Large intestine (tissue), 3 donors: ENCODE measurements at regions not wholly inside any gene's neighbourhood (a gene's known extent, or its start where the extent isn't known, plus 50 kb on each side); places are given as distances from the start of the nearest gene placed in this dataset.
"Not testable (repeated sequence)": the region's sequence is repeated elsewhere in the genome, so short reads cannot be mapped to it uniquely, and the experiment has no call there.

Experiments used
- DNase-seq, 2 donors: peaks; one replicate each; pipeline versions ENCODE4 v3.0.0 to v3.0.0-alpha.2; 2013
- H3K27ac ChIP-seq: one replicate; pipeline ENCODE4 v1.5.1; 2013; ENCODE audit warnings: low read length
- H3K27me3 ChIP-seq: 2 replicates; pipeline ENCODE4 v1.6.1; 2013; ENCODE audit warnings: low read length; ENCODE audit not compliant: control insufficient read depth, insufficient read depth
- H3K36me3 ChIP-seq: 2 replicates; pipeline ENCODE4 v1.6.1; 2013; ENCODE audit warnings: low read length; ENCODE audit not compliant: control insufficient read depth, insufficient read depth
- H3K4me1 ChIP-seq: one replicate; pipeline ENCODE4 v1.6.1; 2013; ENCODE audit warnings: low read length; ENCODE audit not compliant: control insufficient read depth, insufficient read depth
- H3K4me3 ChIP-seq: one replicate; pipeline ENCODE4 v1.5.1; 2013; ENCODE audit warnings: low read length
- H3K9me3 ChIP-seq: one replicate; pipeline ENCODE4 v1.6.1; 2013; ENCODE audit warnings: mild to moderate bottlenecking, low read depth, low read length, moderate library complexity; ENCODE audit not compliant: control insufficient read depth
- WGBS: methylation state at CpG from one replicate; pipeline ENCODE4 v1.1.5; 2013; ENCODE audit warnings: low lambda C conversion rate; ENCODE audit not compliant: insufficient coverage; 5-methylcytosine and 5-hydroxymethylcytosine counted together

DNA sequence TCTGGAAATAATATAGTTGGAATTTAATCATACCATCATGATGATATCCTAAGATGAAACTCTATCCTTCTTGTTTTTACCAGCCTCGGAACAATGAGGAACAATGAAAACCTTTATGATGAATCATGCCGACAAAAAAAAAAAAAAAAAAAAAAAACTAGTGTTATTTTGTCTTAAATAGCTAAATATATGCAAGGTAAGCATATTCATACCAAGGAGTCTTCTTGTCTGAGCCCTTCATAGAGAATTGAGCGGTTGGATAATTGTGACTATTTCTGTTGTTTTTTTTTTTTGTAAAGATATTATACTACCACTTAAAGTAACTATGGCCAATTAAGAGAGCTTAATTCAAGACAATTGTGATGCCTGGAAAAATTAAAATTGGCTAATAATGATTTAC is 244.0 kb upstream of the PCDH9 start:
- Histone ChIP-seq H3K36me3 (no peaks in the 10 kb centered on the region), H3K27ac (no peak overlapping the region), H3K27me3 (no peaks in the 10 kb centered on the region), H3K4me1 (no peaks in the 10 kb centered on the region), H3K9me3 (peaks cover under 1% of the 10 kb centered on the region), H3K4me3 (no peak overlapping the region)
- DNase-seq: no peak
- WGBS: 94% methylated on average over 2 of the region's 3 CpGs

DNA sequence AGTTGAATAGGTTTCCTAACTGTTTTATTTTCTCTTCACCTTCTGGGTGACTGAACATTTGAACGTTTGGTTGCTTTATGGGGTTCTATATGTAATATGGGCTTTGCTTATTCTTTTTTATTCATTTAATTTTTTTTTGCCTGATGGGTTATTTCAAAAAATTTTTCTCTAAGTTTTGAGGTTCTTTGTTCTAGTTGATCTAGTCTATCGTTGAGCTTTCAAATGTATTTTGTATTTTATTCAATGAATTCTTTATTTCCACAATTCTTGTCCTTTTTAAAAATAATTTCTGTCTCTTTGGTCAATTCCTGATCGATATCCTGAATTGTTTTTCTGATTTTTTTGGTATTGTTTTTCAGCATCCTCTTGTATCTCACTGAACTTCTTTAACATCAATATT is 239.5 kb upstream of the PCDH9 start:
- H3K27me3 ChIP-seq: no peaks in the 10 kb centered on the region
- H3K4me1 ChIP-seq: no peaks in the 10 kb centered on the region
- peaks cover 8% of the 10 kb centered on the region for H3K9me3 ChIP-seq
- no peak overlapping the region for H3K4me3 ChIP-seq
- 94% methylated on average over 3 of the region's 3 CpGs for WGBS
- no peak for DNase-seq
- no peaks in the 10 kb centered on the region for H3K36me3 ChIP-seq
- H3K27ac ChIP-seq: no peak overlapping the region

DNA sequence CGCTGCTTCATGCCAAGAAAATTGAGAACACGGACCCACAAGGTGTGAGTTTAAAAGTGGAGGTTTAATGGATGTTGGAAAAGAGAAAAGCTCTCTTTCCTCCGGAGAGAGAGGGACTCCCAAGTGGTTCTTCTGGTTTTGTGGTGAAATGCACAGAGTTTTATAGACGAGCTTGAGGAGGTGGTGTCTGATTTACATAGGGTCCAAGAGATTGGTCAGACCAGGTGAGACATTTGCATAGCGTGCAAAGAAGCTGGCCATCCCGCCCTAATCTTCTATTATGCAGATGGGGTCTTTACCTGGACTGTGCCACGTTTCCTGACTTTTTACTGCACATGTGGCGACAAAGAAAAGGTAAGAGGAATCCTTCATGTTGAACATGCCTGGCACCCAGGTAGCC is 236.4 kb upstream of the PCDH9 start:
- Histone ChIP-seq H3K27me3 (no peaks in the 10 kb centered on the region), H3K9me3 (peaks cover 8% of the 10 kb centered on the region), H3K27ac (no peak overlapping the region), H3K4me1 (no peaks in the 10 kb centered on the region), H3K36me3 (no peaks in the 10 kb centered on the region), H3K4me3 (no peak overlapping the region)
- no peak for DNase-seq
- WGBS: 80% methylated on average over 1 of the region's 8 CpGs

DNA sequence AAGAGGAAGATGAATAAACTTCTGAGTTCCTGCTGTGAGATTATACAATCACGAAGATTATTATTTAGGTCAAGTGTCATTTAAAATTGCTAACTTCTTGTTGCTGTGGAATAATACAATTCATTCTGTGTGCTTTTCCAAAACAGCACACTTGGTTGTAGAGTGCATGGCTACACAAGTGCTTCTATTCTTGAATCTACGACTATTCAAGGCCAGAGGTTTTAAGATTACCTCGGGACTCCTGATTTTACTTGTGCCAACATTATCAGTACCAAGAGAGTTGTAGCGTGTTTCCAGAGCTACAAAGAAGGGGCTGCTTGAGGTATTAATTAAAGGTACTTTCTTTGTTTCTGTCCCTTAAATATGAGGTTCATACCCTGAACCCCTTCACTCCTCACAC is 234.0 kb upstream of the PCDH9 start:
- no CpG with 5 or more reads among the region's 4 CpGs for WGBS

DNA sequence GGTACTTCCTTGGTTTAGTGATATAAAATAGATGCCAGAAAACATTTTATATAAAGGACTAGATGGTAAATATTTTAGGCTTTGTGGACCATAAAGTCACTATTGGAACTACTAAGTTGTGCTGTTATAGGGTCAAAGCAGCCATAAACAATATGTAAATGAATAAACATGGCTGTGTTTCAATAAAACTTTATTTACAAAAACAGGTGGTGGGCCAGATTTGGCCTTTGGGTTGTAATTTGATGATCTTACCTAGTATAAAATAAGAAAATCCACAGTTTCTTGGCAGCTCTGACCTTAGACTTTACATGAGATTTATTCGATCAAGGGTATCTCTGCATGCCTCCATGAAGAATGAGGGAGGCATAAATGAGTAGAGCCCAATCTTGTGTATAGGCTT is 232.0 kb upstream of the PCDH9 start:
- H3K27me3 ChIP-seq: no peaks in the 10 kb centered on the region
- no peak for DNase-seq
- WGBS: no CpG with 5 or more reads among the region's 1 CpG
- no peaks in the 10 kb centered on the region for H3K9me3 ChIP-seq
- H3K36me3 ChIP-seq: no peaks in the 10 kb centered on the region
- no peaks in the 10 kb centered on the region for H3K4me1 ChIP-seq
- H3K4me3 ChIP-seq: no peak overlapping the region
- no peak overlapping the region for H3K27ac ChIP-seq

More for the DNA sequence above, 234.0 kb upstream of the PCDH9 start:
- no peak overlapping the region for H3K27ac ChIP-seq
- H3K9me3 ChIP-seq: peaks cover 8% of the 10 kb centered on the region
- H3K36me3 ChIP-seq: no peaks in the 10 kb centered on the region
- no peaks in the 10 kb centered on the region for H3K27me3 ChIP-seq
- H3K4me3 ChIP-seq: no peak overlapping the region
- no peaks in the 10 kb centered on the region for H3K4me1 ChIP-seq
- DNase-seq: no peak

DNA sequence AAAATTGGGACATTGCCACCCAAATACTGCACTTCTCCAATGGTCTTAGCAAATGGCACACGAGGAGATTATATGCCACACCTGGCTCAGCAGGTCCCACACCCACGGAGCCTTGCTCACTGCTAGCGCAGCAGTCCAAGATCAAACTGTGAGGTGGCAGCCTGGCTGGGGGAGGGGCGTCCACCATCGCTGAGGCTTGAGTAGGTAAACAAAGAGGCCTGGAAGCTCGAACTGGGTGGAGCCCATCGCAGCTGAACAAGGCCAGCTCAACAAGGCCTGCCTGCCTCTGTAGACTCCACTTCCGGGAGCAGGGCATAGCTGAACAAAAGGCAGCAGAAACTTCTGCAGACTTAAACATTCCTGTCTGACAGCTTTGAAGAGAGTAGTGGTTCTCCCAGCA is 222.4 kb upstream of the PCDH9 start:
- no CpG with 5 or more reads among the region's 8 CpGs for WGBS
- DNase-seq, H3K4me3 ChIP-seq, H3K36me3 ChIP-seq, H3K9me3 ChIP-seq, H3K27me3 ChIP-seq, H3K27ac ChIP-seq, H3K4me1 ChIP-seq: not testable (repeated sequence)

DNA sequence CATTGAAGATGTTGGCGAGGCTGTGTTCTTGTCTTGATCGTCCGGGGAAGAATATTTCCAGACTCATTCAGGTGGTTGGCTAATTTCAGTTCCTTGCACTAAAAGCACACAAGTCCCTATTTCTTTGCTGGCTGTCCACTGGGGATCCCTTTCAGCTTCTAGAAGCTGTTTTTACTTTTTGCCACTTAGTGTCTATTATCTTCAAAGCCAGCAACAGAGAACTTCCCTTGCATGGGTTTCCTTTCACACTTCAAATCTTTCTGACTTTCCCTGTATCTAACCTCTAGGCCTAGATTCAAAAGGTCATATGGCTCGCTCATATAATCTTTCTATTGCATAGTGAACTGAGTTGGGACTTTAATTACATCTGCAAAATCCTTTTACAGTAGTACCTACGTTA is 215.3 kb upstream of the PCDH9 start:
- WGBS: 80% methylated on average over 1 of the region's 5 CpGs
- H3K4me3 ChIP-seq: no peak overlapping the region
- DNase-seq: no peak
- no peaks in the 10 kb centered on the region for H3K36me3 ChIP-seq
- no peaks in the 10 kb centered on the region for H3K9me3 ChIP-seq
- no peaks in the 10 kb centered on the region for H3K27me3 ChIP-seq
- no peaks in the 10 kb centered on the region for H3K4me1 ChIP-seq
- no peak overlapping the region for H3K27ac ChIP-seq

DNA sequence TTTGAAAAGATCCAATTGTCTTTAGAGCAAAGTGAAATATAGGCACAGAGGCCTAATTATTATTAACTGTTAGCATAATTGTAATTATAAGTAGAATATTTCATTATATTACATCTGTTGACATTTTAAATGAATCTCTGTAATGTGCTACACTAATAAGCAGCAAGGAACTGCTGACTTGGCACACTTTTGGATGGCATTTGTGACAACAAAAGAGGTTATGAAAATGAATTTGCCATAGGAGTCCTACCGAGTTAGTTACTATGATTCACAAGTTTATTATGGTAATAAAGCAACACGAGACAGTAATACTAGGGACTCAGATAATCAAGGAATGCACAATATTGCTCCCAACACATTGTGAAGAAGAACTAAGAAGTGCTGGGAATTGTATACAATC is 213.8 kb upstream of the PCDH9 start:
- no peaks in the 10 kb centered on the region for H3K27me3 ChIP-seq
- WGBS: no CpG with 5 or more reads among the region's 2 CpGs
- no peaks in the 10 kb centered on the region for H3K36me3 ChIP-seq

DNA sequence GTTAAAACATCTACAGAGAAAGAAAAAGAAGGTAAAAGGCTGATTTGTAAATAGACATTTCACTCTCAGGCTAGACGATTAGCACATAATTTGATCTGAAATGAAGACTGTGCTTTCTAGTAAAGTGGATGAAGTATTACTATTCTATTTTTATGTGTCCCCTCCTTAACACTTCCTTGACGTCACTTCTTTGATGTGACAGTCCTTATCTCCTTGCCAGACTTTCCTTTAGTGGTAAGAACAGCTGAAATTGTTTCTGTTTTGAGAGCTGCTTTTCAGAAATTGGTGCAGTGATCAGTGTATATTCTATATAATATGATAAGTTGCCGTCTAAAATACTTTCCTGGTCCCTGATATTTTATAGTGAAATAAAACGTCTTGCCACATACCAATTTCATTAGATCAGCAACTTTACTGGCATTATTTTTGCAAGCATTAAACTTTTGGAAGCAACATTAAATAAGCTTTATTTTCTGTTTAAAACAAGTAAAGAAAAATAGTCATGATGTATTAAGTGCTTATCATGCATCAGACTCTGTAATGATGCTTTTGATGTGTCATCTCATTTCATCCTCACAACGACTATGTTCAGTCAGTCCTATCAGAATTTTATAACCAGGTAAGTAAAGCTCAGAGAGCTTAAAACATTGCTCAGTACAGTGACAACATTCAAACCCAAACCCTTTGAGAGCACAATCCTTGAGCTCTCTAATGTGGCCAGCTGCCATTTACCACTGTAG is 210.3 kb upstream of the PCDH9 start:
- Histone ChIP-seq H3K9me3 (no peaks in the 10 kb centered on the region), H3K4me3 (no peak overlapping the region), H3K36me3 (no peaks in the 10 kb centered on the region), H3K27ac (no peak overlapping the region), H3K4me1 (no peaks in the 10 kb centered on the region), H3K27me3 (no peaks in the 10 kb centered on the region)
- DNase-seq: no peak
- WGBS: 40% methylated on average over 1 of the region's 5 CpGs

More for the DNA sequence above, 213.8 kb upstream of the PCDH9 start:
- no peak for DNase-seq
- Histone ChIP-seq H3K4me3 (no peak overlapping the region), H3K4me1 (no peaks in the 10 kb centered on the region), H3K9me3 (no peaks in the 10 kb centered on the region), H3K27ac (no peak overlapping the region)

DNA sequence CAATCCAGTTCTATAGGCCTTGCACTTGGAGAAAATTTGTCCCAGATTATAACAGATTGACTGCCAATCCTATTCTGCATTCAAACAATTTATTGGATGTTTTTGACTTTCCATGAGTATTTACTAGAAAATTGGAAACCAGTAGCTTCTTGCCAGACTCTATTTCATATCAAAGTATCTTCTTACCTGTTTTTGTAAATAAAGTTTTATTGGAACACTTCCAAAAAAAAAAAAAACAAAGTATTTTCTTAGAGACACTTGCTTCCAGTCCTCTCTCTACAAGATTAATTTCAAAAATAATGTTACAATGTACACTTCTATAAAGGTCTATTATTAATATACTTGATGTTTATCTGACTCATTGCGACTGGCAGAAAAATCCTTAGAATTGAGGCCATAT is 209.2 kb upstream of the PCDH9 start:
- no peak for DNase-seq
- H3K27ac ChIP-seq: no peak overlapping the region
- WGBS: no CpG with 5 or more reads among the region's 1 CpG
- H3K9me3 ChIP-seq: no peaks in the 10 kb centered on the region
- no peaks in the 10 kb centered on the region for H3K4me1 ChIP-seq
- H3K36me3 ChIP-seq: no peaks in the 10 kb centered on the region
- H3K4me3 ChIP-seq: no peak overlapping the region
- H3K27me3 ChIP-seq: no peaks in the 10 kb centered on the region

DNA sequence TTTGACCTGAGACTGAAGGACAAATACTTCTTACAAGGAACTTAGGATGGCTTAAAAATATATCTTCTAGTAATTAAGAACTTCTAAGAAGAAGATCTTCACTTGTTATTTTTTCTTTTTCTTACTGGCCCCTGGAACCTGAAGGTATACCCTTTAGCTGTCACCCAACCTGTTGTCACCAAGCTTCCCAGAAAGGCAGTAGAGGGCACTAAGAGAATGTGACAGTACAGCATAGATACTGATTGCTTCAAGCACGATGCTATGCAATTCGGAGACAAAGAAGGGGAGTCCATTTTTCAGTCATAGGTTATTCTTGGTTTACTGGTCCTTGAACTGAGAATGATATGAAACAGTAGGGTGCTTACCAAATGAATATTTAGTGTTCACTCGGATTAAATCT is 208.3 kb upstream of the PCDH9 start:
- DNase-seq: no peak
- 100% methylated on average over 1 of the region's 3 CpGs for WGBS
- H3K27ac ChIP-seq: no peak overlapping the region
- no peaks in the 10 kb centered on the region for H3K36me3 ChIP-seq
- H3K27me3 ChIP-seq: no peaks in the 10 kb centered on the region
- H3K4me1 ChIP-seq: no peaks in the 10 kb centered on the region
- no peaks in the 10 kb centered on the region for H3K9me3 ChIP-seq
- H3K4me3 ChIP-seq: no peak overlapping the region
